ENCODE measurements at regions not wholly inside any gene's neighbourhood (a gene's known extent, or its start where the extent isn't known, plus 50 kb on each side); places are given as distances from the start of the nearest gene placed in this dataset.

- DNase-seq: no peak
Measured at GRCh38 chr7:155217634-155218033, 80.0 kb upstream of the INSIG1 start.

- no peak for DNase-seq
Measured at GRCh38 chr7:155218276-155219153, 79.2 kb upstream of the INSIG1 start.

GRCh38 chr7:155219154-155219531, 78.5 kb upstream of the INSIG1 start:
- no peak for DNase-seq

GRCh38 chr7:155219947-155220769, 77.5 kb upstream of the INSIG1 start:
- no peak for DNase-seq

GRCh38 chr7:155220903-155221302, 76.8 kb upstream of the INSIG1 start:
- no peak for DNase-seq

GRCh38 chr7:155221547-155221946, 76.1 kb upstream of the INSIG1 start:
- no peak for DNase-seq

GRCh38 chr7:155222061-155222460, 75.6 kb upstream of the INSIG1 start:
- DNase-seq: no peak

GRCh38 chr7:155222573-155222972, 75.1 kb upstream of the INSIG1 start:
- DNase-seq: no peak

- no peak for DNase-seq
Measured at GRCh38 chr7:155223021-155223420, 74.7 kb upstream of the INSIG1 start.

GRCh38 chr7:155223503-155223902, 74.2 kb upstream of the INSIG1 start:
- no peak for DNase-seq

GRCh38 chr7:155224116-155224811, 73.4 kb upstream of the INSIG1 start:
- no peak for DNase-seq

GRCh38 chr7:155225095-155225494, 72.6 kb upstream of the INSIG1 start:
- DNase-seq: no peak

GRCh38 chr7:155225516-155225915, 72.2 kb upstream of the INSIG1 start:
- no peak for DNase-seq

GRCh38 chr7:155226261-155227003, 71.2 kb upstream of the INSIG1 start:
- no peak for DNase-seq

GRCh38 chr7:155227004-155227787, 70.5 kb upstream of the INSIG1 start:
- DNase-seq: no peak

GRCh38 chr7:155227788-155228458, 69.8 kb upstream of the INSIG1 start:
- no peak for DNase-seq

- DNase-seq: no peak
Measured at GRCh38 chr7:155228459-155228845, 69.2 kb upstream of the INSIG1 start.

- no peak for DNase-seq
Measured at GRCh38 chr7:155228894-155229293, 68.8 kb upstream of the INSIG1 start.

GRCh38 chr7:155229548-155230168, 68.0 kb upstream of the INSIG1 start:
- no peak for DNase-seq

GRCh38 chr7:155230169-155230593, 67.5 kb upstream of the INSIG1 start:
- DNase-seq: no peak

All from effector CD4-positive, alpha-beta T cell (primary cell).